ENCODE measurements at regions not wholly inside any gene's neighbourhood (a gene's known extent, or its start where the extent isn't known, plus 50 kb on each side); places are given as distances from the start of the nearest gene placed in this dataset.

DNA sequence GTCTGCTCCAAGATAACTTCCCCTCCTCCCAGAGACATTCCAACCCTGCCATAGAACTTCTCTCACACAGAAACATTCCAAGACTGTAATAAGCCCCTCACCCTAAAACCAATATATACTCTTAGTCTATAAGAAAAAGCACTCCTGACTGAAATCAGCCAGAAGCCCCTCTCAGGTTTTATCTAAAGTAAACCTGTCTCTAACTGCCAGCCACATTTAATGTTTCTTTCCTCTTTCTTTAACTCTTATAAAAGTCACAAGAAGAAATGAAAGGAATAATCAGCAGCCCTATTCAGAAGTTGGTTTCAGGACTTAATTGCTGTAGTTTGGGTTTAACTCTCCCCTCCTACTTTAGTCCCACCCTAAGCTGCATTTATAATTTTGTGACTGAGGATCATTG is 165.0 kb upstream of the ZCCHC13 start:
- TF ChIP-seq POLR2AphosphoS5 (IDR thresholded peaks at IDR 0.05; ENCODE audit: borderline replicate concordance, low read depth, low read length) (no peak), EZH2 (IDR thresholded peaks at IDR 0.05) (no peak), FOXP2 (optimal IDR thresholded peaks at IDR 0.05; ENCODE audit: control extremely low read depth, extremely low read length, insufficient read depth) (no peak)

Data from SK-N-MC (cell line).